BJ (cell line): ENCODE measurements at regions not wholly inside any gene's neighbourhood (a gene's known extent, or its start where the extent isn't known, plus 50 kb on each side); places are given as distances from the start of the nearest gene placed in this dataset.

ENCODE experiments used
- CTCF ChIA-PET: fragments of 350-600 bp; formaldehyde crosslinking; extraction: SDS; loops from one replicate; lab custom pipeline; 2021; ENCODE audit warnings: antibody characterized with exemption, inconsistent platforms; lab: Yijun Ruan, JAX
- POLR2A ChIA-PET: fragments of 300-600 bp; sonication (Branson Sonifier 250); formaldehyde crosslinking; extraction: SDS; loops from one replicate; lab custom pipeline; 2021; ENCODE audit warnings: antibody characterized with exemption; lab: Charles Lee
- DNase-seq: peaks from one replicate; pipeline ENCODE4 v3.0.0-alpha.2; 2011; ENCODE audit warnings: low read depth
- H3K27me3 ChIP-seq: 2 replicates; pipeline ENCODE4 v1.6.0; 2011; ENCODE audit warnings: low read length; ENCODE audit not compliant: control insufficient read depth, insufficient read depth
- H3K36me3 ChIP-seq: 2 replicates; pipeline ENCODE4 v1.5.1; 2011; ENCODE audit warnings: low read length; ENCODE audit not compliant: control insufficient read depth, insufficient read depth
- H3K4me3 ChIP-seq: 2 replicates; pipeline ENCODE4 v1.5.1; 2011; ENCODE audit warnings: low read depth, mild to moderate bottlenecking, control low read depth, low read length
- TF ChIP-seq, protein P1 (sequence below): IDR thresholded peaks from 2 replicates; pipeline ENCODE4 v1.5.1; 2011; ENCODE audit warnings: low read depth, mild to moderate bottlenecking, control low read depth, inconsistent platforms, low read length, moderate library complexity; ENCODE audit not compliant: insufficient read depth

DNA sequence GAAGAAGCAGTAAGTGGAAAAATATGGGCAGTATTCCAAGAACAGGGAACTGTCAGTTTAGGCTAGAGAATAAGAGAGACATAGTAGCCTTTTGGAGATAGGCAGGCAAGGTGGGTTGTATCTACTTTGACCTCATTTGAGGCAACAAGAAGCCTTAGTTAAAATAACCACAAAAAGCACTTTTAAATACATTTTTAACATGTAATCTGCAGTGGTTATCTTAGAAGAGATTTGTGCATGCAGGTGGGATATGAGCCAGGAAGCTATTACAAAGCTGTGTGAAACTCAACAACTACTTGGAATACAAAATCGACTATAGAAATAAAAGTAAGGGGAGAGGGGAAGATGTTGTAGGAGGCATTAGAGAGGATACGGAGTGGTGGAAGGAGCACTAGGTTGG is 143.7 kb upstream of the MCHR2 start:
- no peak overlapping the region for H3K4me3 ChIP-seq
- ChIA-PET CTCF (interaction anchor here (1.3 kb wide), 1 partner anchor 12 kb away, joined by 3 read pairs; no protein-coding TSS in a partner anchor), POLR2A (no interaction called here)
- H3K36me3 ChIP-seq: no peaks in the 10 kb centered on the region
- H3K27me3 ChIP-seq: no peaks in the 10 kb centered on the region
- no peak for DNase-seq
- TF ChIP-seq, protein P1, sequence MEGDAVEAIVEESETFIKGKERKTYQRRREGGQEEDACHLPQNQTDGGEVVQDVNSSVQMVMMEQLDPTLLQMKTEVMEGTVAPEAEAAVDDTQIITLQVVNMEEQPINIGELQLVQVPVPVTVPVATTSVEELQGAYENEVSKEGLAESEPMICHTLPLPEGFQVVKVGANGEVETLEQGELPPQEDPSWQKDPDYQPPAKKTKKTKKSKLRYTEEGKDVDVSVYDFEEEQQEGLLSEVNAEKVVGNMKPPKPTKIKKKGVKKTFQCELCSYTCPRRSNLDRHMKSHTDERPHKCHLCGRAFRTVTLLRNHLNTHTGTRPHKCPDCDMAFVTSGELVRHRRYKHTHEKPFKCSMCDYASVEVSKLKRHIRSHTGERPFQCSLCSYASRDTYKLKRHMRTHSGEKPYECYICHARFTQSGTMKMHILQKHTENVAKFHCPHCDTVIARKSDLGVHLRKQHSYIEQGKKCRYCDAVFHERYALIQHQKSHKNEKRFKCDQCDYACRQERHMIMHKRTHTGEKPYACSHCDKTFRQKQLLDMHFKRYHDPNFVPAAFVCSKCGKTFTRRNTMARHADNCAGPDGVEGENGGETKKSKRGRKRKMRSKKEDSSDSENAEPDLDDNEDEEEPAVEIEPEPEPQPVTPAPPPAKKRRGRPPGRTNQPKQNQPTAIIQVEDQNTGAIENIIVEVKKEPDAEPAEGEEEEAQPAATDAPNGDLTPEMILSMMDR: no peak

DNA sequence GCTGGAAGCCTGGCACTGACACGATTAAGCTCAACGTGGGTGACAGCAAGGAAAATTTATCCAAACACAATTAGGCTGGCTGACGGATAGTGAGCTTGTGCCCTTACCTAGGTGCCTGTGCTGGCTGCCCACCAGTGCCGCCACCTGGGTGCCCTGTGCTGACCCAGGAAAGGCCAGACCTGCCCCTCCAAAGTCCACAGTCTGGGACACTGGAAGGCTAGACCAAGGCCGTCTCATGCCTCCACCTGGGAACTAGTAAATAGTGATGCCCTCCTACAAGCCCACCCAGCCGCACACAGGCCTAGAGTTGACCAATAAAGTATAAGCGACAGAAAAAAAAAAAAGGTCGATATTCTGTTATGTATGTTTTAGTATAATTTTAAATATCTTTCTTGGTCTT is 142.6 kb upstream of the MCHR2 start:
- ChIA-PET POLR2A (no interaction called here), CTCF (interaction anchor here (0.5 to 0.7 kb wide), 2 partner anchors 13 to 1342 kb away, joined by 3 to 4 read pairs; no protein-coding TSS in a partner anchor)
- H3K4me3 ChIP-seq: no peak overlapping the region
- TF ChIP-seq, protein P1: no peak
- H3K36me3 ChIP-seq: no peaks in the 10 kb centered on the region
- no peak for DNase-seq
- H3K27me3 ChIP-seq: no peaks in the 10 kb centered on the region

DNA sequence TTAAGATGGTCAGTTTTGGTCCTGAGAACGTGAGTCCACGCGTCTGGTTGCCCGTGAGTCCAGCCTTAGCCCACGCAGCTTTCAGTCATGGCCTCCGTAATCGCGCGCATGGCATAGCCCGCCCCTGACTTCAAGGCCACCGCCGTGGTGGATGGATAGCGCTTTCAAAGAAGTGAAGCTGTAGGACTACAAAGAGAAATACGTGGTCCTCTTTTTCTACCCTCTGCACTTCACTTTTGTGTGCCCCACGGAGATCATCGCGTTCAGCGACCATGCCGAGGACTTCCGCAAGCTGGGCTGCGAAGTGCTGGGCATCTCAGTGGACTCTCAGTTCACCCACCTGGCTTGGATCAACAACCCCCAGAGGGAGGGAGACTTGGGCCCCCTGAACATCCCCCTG is 142.0 kb upstream of the MCHR2 start:
- POLR2A ChIA-PET: no interaction called here
- TF ChIP-seq, protein P1: no peak
- Histone ChIP-seq H3K27me3 (no peaks in the 10 kb centered on the region), H3K4me3 (no peak overlapping the region), H3K36me3 (no peaks in the 10 kb centered on the region)
- CTCF ChIA-PET: interaction anchor here (0.5 kb wide), 1 partner anchor 1342 kb away, joined by 4 read pairs; no protein-coding TSS in a partner anchor
- no peak for DNase-seq

DNA sequence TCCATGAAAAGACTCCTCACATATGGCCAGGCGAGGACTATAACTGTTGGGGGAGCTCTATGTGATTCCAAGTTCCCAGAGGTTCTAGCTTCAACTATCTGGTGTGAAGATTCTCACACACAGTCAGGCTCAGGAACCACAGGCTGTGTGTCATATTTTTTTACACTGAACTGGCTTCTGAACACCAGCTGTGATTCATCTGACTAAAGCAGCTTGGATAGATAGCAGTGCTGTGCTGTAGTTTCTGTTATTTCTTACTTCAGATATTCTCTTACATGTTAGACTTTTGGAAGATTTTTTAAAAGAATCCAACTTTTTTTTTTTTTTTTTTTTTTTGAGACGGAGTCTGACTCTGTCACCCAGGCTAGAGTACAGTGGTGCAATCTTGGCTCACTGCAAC is 140.7 kb upstream of the MCHR2 start:
- TF ChIP-seq, protein P1: no peak
- Histone ChIP-seq H3K4me3 (no peak overlapping the region), H3K36me3 (no peaks in the 10 kb centered on the region), H3K27me3 (no peaks in the 10 kb centered on the region)
- ChIA-PET CTCF (no interaction called here), POLR2A (no interaction called here)
- DNase-seq: no peak

DNA sequence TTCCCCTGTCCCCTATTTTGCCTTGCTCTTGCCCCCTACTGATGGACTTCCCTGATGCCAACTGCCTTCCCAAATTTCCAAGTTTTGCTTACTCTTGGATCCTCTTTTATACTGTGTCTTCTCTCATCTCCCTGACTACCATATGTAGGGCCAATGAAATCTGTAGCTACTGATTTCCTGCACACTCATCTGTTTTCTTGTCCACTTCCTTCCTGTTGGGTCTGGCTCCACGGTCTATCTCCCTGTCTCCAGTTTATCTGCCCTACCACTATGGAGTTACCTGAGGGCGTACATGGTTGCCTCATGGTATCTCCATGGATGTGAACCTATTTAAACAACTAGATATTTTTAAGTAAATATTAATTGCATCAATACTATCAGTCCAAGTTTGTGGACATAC is 140.3 kb upstream of the MCHR2 start:
- no peaks in the 10 kb centered on the region for H3K27me3 ChIP-seq
- no peak overlapping the region for H3K4me3 ChIP-seq
- POLR2A ChIA-PET: no interaction called here
- DNase-seq: no peak
- TF ChIP-seq, protein P1: no peak
- CTCF ChIA-PET: no interaction called here
- H3K36me3 ChIP-seq: no peaks in the 10 kb centered on the region
